ENCODE measurements at regions not wholly inside any gene's neighbourhood (a gene's known extent, or its start where the extent isn't known, plus 50 kb on each side); places are given as distances from the start of the nearest gene placed in this dataset.
A peak's percentile ranks its signal among the peaks of the same experiment; 100 is the strongest.

DNA sequence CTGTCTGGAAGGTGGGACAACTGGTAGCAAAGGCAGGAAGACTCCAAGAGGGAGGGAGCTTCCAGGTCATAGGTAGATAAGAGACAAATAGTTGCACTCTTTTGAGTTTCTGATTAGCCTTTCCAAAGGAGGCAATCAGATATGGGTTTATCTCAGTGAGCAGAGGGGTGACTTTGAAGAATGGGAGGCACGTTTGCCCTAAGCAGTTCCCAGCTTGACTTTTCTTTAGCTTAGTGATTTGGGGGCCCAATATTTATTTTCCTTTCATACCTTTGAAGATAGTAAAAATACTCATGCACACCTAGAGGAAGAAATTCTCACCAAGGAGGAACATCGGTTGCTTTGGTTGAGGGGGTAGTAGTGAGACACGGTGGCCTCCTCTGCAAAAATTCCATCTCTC lies 212.1 kb upstream of the SVIL start:
- Histone ChIP-seq H3K27ac (no peak overlapping the region), H3K27me3 (no peaks in the 10 kb centered on the region), H3K9me3 (ENCODE audit: low read depth) (no peaks in the 10 kb centered on the region), H3K4me1 (ENCODE audit: low read depth) (peaks cover 6% of the 10 kb centered on the region), H3K36me3 (no peaks in the 10 kb centered on the region), H3K4me3 (no peak overlapping the region)
- TF ChIP-seq, protein P1, sequence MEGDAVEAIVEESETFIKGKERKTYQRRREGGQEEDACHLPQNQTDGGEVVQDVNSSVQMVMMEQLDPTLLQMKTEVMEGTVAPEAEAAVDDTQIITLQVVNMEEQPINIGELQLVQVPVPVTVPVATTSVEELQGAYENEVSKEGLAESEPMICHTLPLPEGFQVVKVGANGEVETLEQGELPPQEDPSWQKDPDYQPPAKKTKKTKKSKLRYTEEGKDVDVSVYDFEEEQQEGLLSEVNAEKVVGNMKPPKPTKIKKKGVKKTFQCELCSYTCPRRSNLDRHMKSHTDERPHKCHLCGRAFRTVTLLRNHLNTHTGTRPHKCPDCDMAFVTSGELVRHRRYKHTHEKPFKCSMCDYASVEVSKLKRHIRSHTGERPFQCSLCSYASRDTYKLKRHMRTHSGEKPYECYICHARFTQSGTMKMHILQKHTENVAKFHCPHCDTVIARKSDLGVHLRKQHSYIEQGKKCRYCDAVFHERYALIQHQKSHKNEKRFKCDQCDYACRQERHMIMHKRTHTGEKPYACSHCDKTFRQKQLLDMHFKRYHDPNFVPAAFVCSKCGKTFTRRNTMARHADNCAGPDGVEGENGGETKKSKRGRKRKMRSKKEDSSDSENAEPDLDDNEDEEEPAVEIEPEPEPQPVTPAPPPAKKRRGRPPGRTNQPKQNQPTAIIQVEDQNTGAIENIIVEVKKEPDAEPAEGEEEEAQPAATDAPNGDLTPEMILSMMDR (IDR thresholded peaks at IDR 0.05; ENCODE audit: low read depth, low read length), result no peak
- DNase-seq (ENCODE audit: low read depth in 1 of 2, low spot score in 1 of 2), result no peak

DNA sequence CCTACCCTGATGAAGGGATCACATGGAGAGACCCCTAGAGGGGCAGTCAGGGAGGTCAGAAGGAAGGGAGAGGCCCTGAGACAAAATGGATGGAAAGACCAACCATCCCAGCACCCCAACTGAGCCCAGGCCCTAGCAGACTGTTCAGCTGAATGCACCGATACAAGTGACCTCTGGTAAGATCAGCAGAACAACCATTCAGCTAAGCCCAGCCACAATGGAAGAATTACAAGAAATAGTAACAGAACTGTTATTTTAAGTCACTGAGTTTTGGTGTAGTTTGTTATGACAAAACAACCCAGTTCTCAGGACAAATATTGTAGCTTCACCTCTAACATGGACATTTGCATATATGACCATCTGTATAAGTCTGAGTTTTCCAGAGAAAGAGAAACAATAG lies 210.4 kb upstream of the SVIL start:
- DNase-seq (ENCODE audit: low read depth in 1 of 2, low spot score in 1 of 2), result no peak
- H3K27ac ChIP-seq, result no peak overlapping the region
- no peaks in the 10 kb centered on the region for H3K36me3 ChIP-seq
- H3K27me3 ChIP-seq, result no peaks in the 10 kb centered on the region
- TF ChIP-seq, protein P1 (IDR thresholded peaks at IDR 0.05; ENCODE audit: low read depth, low read length), result no peak
- no peak overlapping the region for H3K4me3 ChIP-seq
- H3K9me3 ChIP-seq (ENCODE audit: low read depth), result no peaks in the 10 kb centered on the region
- peaks cover 6% of the 10 kb centered on the region for H3K4me1 ChIP-seq (ENCODE audit: low read depth)

DNA sequence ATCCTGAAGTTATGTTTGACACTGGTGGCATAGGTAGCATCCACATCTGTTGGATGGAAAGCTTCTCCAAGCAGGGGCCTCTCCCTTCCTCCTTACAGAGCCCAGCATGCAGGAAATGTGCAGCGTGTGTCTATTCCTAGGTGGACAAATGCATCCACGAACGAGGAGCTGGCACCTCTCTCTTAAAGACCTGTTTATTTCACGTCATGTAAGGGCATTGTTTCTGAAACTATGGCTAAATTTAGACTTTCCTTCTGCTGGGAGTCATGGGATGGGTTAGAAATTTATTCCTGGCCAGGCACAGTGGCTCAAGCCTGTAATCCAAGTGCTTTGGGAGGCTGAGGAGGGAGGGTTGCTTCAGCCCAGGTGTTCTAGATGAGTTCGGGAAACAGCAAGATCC lies 208.4 kb upstream of the SVIL start:
- Histone ChIP-seq H3K4me1 (ENCODE audit: low read depth) (peaks cover 12% of the 10 kb centered on the region), H3K9me3 (ENCODE audit: low read depth) (no peaks in the 10 kb centered on the region), H3K4me3 (no peak overlapping the region), H3K36me3 (no peaks in the 10 kb centered on the region), H3K27ac (no peak overlapping the region), H3K27me3 (no peaks in the 10 kb centered on the region)
- TF ChIP-seq, protein P1 (IDR thresholded peaks at IDR 0.05; ENCODE audit: low read depth, low read length), result no peak
- no peak for DNase-seq (ENCODE audit: low read depth in 1 of 2, low spot score in 1 of 2)

DNA sequence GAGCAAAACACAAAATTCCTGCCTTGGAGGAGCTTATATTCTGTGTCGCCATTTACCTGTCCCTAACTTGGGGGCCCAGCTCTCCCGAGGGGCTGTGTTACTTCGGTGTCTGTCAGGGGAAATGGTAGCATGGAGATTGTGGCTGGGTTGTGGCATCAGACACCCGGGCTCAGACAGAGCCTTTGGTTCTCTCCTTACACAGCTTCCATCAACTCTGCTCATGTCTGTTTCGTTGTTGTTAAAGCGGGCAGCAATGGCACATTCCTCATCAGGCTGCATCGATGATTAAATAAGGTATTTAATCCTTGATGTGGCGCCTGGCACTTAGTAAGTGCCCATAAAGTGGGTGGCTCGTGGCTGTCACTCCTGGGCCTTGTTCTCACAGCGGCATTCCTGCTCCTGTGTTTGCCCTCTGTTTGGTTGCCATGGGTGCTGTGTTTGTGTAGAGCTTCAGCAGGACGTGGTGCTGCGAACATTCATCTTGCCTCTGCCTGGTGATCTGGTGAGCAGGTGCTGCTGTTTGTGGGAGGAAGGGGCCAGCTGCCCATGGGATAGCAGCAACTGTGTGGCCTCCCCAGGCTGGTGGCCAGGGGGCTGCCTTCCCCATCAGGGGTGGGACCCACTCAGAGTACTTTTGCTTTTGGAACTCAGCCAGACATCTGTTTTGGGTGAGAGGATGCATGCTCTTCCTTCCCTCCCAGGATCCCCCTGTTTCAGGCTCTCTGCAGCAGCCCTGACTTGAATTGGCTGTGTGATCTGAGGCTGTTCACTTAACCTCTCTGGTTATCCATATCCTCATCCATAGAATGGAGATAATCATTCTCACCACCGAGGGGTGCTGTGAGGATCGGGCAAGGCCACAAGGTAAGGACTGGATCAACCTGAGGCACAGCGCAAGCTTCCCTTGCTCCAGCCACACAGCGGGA lies 207.2 kb upstream of the SVIL start:
- TF ChIP-seq, protein P1 (IDR thresholded peaks at IDR 0.05; ENCODE audit: low read depth, low read length), result no peak
- Histone ChIP-seq H3K9me3 (ENCODE audit: low read depth) (no peaks in the 10 kb centered on the region), H3K27me3 (no peaks in the 10 kb centered on the region), H3K4me3 (no peak overlapping the region), H3K27ac (no peak overlapping the region), H3K36me3 (no peaks in the 10 kb centered on the region), H3K4me1 (ENCODE audit: low read depth) (peaks cover 21% of the 10 kb centered on the region)
- peak; percentile 30 to 48 for DNase-seq (ENCODE audit: low read depth in 1 of 2, low spot score in 1 of 2)

DNA sequence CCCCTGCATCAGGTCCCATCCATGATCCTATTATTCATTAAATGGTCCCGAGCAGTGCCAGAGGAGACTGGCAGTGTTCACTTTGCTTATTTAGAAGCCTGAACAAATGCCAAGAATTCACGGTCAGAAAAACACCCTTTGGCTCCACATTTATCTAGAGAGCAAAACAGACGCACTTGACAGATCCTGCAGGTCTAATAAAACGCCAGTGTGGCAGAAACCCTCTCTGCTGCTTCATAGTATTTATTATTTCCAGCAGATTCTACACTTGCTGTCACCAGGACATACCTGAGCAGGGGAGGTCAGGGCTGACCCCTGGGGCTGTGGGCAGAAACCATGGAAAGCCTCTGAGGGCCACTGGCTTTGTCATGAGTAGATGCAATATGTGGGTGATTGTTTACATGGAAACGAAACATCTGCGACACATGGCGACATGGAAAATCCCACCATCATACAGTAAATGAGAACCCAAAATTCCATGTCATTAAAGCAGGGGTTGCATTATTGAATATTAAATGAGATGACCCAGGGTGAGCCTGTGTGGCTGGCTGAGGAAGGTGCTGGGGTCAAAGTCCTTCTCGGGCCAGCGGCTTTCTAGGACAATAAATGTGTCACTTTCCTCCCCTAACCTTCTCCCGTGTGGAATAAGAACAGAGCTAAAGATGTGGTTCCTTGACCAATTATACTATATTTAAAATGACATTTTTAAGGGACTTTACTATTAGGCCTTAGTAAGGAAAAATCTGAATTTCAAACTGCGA lies 205.9 kb upstream of the SVIL start:
- peaks cover 33% of the 10 kb centered on the region for H3K4me1 ChIP-seq (ENCODE audit: low read depth)
- no peak overlapping the region for H3K27ac ChIP-seq
- no peak for DNase-seq (ENCODE audit: low read depth in 1 of 2, low spot score in 1 of 2)
- no peaks in the 10 kb centered on the region for H3K27me3 ChIP-seq
- H3K36me3 ChIP-seq, result no peaks in the 10 kb centered on the region
- TF ChIP-seq, protein P1 (IDR thresholded peaks at IDR 0.05; ENCODE audit: low read depth, low read length), result no peak
- no peaks in the 10 kb centered on the region for H3K9me3 ChIP-seq (ENCODE audit: low read depth)
- H3K4me3 ChIP-seq, result no peak overlapping the region

Measured in cardiac muscle cell (in vitro differentiated cells and primary cell).